AG08395 (cell line): ENCODE measurements at regions not wholly inside any gene's neighbourhood (a gene's known extent, or its start where the extent isn't known, plus 50 kb on each side); places are given as distances from the start of the nearest gene placed in this dataset.
"Not testable (repeated sequence)": the region's sequence is repeated elsewhere in the genome, so short reads cannot be mapped to it uniquely, and the experiment has no call there.

Experiments used
- DNase-seq: peaks from one replicate; pipeline ENCODE4 v3.0.0; 2012; ENCODE audit warnings: mixed read lengths, low spot score

- not testable (repeated sequence) for DNase-seq
Measured at GRCh38 chr2:111425789-111426201, 305.1 kb downstream of the BCL2L11 start.

GRCh38 chr2:111427346-111427745 is 306.6 kb downstream of the BCL2L11 start:
- DNase-seq = not testable (repeated sequence)

- DNase-seq = not testable (repeated sequence)
Measured at GRCh38 chr2:111428915-111429314, 308.2 kb downstream of the BCL2L11 start.

- not testable (repeated sequence) for DNase-seq
Measured at GRCh38 chr2:111429353-111429752, 308.6 kb downstream of the BCL2L11 start.

DNA sequence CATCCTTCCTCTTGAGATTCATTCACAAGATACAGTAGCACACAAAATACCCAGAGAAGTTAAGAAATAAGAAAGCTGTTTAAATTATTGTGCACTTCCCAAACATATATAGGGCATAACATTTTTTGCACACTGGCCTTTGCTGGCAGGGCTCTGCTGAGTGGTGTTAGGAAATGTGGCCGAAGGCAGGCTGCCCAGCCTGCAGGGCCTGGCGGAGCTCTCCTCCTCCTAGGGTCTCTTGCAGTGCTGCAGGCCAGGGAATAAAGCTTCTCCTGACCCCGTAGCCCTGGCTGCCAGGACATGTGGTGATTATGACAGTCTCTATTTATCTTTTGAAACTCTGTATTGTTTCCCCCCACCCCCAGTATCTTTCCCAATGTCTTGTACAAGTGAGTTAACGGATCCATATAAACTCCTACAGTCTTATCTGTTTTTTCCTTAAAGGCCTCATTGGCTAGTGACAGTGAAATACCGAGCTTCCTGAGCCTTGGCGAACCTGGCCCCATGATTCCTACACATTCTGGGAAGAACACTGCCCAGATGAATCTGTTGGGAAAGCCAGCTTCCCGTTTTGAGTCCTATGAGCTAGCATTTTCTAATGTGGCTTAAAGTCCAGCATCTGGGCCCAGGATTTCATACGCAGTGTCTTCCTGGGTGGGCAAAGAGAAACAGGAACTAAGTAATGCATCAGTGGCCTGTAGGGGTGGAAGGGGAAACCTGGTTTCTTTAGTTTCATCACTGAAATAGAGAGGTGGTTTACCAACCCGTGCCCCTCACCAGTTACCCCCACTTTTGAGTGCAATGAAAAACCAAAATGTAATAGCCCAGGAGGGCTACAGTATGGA is 310.3 kb downstream of the BCL2L11 start:
- not testable (repeated sequence) for DNase-seq

GRCh38 chr2:111432423-111432822 is 311.7 kb downstream of the BCL2L11 start:
- DNase-seq = not testable (repeated sequence)

DNA sequence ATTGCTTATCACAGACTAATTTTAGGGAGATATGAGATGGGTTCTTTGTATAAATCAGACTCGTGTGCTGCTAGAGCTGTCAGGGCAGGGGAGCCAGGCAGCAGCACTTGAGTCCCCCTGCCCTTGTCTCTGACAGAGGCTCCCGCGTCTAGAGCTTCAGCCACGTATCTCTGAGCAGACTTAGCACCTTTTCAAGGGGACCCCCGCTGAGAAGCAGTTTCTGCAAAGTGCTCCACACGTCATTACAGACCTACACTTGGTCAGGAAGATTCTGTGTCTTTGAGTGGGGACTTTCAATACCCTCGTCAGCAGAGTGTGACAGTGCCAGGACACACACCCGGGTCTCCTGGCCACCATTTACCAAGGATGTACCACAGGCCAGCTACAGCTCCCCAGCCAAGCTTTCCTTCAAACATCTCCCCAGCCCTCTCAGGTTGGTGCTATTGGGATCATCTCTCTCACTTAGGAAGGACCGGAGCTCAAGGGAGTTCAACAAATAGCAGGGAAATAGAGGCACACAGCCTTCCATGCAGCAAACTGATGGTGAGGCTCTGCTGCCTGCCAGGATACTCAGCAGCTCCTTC is 312.3 kb downstream of the BCL2L11 start:
- not testable (repeated sequence) for DNase-seq

GRCh38 chr2:111433892-111434607 is 313.3 kb downstream of the BCL2L11 start:
- not testable (repeated sequence) for DNase-seq

DNA sequence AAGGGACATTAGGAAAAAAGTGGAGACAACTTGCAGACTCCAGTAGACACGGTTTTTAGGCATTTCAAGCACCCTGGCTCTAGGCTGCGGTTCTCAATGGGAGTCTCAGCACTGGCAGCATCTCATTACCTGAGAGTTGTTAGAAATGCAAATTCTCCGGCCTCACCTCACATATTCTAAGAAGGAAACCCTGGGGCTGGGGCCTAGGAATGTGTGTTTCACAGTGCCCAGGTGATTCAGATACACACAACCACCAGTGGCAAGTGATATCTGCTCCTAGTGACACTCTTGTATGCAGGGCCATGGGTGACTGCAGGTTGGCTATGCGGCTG is 313.9 kb downstream of the BCL2L11 start:
- DNase-seq = not testable (repeated sequence)

GRCh38 chr2:111435553-111436310 is 315.0 kb downstream of the BCL2L11 start:
- DNase-seq = not testable (repeated sequence)

DNA sequence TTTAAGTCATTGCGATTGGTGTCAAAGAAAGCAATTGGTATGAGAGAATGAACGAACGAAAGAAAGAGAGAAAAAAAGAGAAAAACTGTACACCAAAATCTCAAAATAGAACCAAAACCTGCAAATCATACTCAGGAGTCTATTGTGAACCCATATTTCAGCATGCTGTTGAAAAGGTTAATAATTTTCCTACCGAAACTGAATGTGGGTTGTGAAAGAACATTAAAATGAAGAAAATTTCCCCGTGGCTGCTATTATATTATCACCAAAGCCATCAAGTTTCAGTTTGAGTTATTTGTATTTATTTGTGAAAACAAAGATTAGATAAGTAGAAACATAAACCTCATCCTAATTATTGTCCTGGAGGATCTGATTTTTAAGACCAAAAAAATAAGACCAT is 315.7 kb downstream of the BCL2L11 start:
- DNase-seq = not testable (repeated sequence)

DNA sequence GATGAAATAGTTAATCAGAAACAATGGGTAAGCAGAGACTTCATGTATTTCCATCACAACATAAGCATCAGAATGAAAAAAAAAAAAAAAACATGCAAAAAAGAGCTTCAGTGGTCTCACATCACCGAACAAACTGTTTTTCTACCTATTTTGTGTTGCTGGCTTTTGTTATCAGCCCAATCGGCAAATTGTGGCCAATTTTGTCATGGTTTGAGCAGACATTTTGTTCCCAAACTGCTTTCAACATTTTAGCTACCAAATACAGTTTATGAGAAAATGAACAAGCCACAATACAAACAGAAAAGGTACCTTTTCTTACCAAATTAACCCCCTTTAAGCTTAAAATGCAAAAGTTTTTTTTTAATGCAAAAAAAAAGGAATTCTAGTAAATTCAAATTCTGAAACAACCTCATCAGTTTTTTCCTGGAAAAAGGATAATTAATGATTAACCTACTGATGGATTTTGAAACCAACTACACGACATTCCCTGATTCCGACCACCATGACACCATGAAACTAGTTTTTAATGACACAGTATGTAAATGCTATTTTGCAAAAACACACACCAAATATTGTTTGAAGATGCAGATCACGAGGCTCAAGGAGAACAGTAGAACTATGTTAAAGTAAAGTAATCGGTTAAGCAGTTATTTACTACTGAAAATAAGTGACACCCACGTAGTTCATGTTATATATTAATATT is 316.7 kb downstream of the BCL2L11 start:
- not testable (repeated sequence) for DNase-seq

DNA sequence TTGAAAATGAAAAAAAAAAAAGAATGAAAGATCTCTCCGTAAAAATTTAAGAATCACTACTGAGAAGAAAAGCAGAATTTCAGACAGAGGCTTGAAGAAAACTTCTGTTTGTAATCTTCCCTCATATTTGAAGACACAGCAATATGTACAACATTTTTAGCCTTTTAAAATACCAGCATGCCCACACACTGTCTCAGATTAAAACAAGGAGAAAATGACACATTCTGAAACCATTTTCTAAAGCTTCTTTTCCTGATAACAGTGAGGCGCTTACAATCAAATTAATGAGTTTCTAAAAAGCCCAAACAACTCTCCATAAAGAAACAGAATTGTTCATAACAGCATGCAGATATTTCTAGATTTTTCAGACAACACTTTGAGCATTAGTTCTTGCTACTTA is 317.4 kb downstream of the BCL2L11 start:
- not testable (repeated sequence) for DNase-seq

DNA sequence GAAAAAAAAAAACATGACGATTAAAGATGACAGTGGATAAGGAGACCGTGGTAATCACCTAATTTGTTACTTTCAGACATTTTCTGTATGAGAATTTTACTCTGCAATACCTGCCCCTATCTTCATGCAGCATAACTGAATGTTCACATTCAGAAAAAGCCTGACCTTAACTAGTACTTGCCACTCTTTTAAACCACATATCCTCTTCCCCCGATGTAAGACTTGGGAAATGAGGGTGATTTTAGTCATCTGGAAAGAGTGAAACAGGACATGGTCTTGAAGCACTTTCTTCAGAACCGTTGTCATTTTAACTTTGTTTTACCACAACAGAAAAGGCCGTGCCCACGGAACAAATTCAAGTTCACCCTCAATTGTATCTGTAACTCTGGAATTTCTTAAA is 318.5 kb downstream of the BCL2L11 start:
- DNase-seq = not testable (repeated sequence)

DNA sequence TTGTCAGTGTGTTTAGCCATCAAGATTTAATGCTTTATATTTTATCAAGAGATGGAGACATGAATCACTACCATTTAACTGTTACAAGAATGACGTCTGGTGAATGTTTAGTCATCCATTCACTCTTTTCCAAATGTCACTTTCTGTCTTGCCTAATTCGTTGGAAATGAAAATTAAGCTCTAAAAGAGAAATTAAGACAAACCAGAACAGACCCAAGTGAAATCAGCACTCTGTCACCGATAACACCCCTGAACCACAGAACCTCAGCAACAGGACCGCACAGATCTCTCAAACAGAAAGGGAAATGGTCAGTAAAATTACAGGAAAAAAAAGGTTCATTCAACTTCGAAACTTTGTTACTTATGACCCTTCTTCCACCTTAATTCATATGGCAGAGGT is 320.9 kb downstream of the BCL2L11 start:
- not testable (repeated sequence) for DNase-seq

- DNase-seq = not testable (repeated sequence)
Measured at GRCh38 chr2:111442767-111443454, 322.2 kb downstream of the BCL2L11 start.

DNA sequence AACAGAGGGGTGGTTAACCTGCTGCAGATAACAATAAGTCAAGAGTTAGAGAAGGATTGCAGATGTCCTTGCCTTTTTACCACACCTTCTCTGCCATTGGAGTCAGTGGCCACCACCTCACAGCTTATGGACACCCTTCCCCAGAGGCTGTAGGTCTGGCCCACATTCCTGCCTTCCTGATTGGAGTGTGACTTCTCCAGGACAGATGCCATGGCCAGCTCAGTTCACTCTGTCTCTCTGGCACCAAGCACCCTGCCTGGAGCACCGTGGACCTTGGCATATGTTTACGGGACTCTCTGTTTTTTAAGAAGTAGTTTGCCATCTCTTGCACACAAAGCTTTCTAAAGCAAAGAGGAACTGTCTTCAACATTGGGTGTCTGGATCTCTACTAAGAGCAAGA is 323.8 kb downstream of the BCL2L11 start:
- not testable (repeated sequence) for DNase-seq

DNA sequence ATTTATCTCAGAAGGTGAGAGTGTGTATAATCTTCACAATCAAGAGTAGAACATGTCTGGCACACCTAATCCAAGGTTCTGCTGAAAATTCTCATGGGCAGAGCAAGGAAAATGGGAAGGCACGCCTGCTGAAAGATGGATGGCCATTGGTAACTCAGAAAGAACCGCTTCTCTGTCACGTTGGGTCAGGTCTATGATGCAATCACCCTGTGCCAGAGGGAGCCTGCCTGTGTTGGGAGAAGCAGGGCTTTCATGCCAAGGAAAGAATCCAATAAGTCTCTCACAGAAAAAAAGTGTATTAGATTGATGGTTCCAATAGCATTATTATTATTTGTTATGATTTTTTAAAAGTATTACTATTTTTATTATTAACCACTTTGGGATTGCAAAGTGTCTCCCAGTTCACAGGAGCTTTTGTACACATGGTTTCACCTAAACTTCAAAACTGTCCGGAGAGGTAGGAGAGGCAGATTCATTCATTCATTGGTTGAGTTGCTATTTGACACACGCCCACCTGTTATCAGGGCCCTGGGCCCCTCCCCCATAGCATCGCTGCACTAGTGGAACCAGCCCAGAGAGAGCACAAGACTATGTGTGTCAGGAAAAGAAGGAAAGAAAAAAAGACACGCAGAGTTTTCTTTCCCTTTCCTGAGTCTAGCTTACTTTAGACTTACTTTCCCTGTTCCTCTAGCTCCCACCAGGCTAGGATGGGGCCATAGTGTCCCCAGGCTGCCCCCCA is 324.6 kb downstream of the BCL2L11 start:
- DNase-seq = not testable (repeated sequence)

DNA sequence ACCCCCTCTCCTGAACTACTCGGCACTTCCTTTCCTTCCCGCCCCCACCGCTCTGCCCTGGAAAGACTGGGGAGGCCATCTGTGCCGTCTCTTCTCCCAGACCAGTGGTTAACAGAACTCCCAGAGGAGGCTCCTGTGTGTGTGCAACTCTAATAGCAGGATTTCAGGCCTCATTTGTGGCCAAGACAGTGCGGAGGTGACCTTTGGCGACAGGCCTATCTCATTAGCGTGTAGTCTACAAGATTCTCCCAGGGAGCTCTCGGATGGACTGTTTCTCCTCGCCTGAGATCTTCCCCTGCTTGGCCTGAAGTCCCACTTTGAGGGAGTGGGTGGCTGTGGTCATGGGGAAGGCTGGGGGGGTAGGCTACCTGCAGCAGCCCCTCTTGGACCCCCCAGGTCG is 325.2 kb downstream of the BCL2L11 start:
- not testable (repeated sequence) for DNase-seq

- not testable (repeated sequence) for DNase-seq
Measured at GRCh38 chr2:111447482-111447881, 326.8 kb downstream of the BCL2L11 start.
